ENCODE measurements at regions not wholly inside any gene's neighbourhood (a gene's known extent, or its start where the extent isn't known, plus 50 kb on each side); places are given as distances from the start of the nearest gene placed in this dataset.

GRCh38 chr21:26224366-26224765 lies 53.8 kb upstream of the APP start:
- DNase-seq (ENCODE audit: low read depth), result no peak

Measured in GM04504 (cell line).